ENCODE measurements at regions not wholly inside any gene's neighbourhood (a gene's known extent, or its start where the extent isn't known, plus 50 kb on each side); places are given as distances from the start of the nearest gene placed in this dataset.

GRCh38 chr9:105147110-105147871, 97.2 kb upstream of the SLC44A1 start:
- no peak for DNase-seq (ENCODE audit: low read depth)

DNA sequence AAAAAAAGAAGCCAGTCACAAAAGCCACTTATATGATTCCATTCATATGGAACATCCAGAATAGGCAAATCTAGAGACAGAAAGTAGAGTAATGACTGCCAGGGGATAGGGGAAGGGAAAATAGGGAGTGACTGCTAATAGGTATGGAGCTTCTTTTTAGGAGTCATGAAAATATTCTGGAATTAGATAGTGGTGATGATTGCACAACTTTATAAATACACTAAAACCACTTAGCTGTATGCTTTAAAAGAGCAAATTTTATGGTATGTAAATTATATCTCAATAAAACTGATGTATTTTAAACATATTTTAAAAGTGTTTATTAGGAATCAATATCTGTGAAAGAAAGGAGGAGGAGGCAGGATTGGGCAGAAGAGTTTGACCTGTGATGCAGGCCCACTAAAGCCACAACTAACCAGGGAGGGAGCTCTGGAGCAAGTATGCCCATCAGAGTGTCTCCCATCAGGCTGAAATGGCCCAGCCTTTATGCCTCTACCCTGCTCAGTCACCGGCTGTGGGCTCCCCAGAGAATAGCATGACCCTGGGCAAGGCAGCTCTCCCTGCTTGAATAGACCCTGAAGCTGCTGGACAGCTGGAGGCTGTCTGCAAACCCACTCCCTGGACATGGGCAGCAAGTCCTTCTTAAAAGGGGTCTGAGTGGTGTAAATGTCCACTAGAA, 96.0 kb upstream of the SLC44A1 start:
- DNase-seq (ENCODE audit: low read depth), result no peak

GRCh38 chr9:105150991-105151685, 93.3 kb upstream of the SLC44A1 start:
- no peak for DNase-seq (ENCODE audit: low read depth)

DNA sequence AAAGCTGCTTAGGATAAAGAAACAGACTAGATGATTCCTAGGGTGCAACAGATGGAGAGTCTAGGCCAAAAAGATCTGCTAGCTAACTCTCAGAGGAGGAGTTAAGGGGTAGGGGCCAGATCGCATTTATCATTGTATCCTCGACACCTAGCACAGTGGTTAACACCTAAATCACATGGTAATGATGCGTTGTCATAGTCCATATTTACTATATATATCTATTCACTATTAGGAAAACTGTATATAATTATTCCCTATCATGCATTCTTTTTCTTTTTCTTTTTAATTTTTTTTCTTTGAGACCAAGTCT, 92.8 kb upstream of the SLC44A1 start:
- no peak for DNase-seq (ENCODE audit: low read depth)

DNA sequence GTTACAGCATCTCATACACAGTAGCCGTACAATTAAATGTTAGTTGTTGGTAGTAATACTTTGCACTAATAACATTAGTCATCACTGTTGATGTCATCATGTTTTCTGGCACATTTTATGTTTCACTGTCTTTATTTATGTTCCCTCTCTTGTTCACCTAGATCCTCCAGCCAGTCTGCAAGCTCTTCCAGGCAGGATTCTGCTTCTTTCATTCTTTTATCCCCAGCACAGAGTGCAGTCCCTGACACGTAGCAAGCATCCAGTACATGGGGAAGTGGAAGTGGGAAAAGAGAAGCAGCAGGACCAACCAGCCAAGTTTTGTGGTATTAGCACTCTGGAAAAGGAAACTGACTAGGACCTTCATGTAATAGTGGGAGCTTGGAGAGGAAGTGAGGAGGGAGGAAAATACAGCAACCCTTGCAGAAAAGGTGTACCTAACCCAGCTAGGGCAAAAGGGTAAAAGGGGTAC, 89.7 kb upstream of the SLC44A1 start:
- DNase-seq (ENCODE audit: low read depth), result no peak

DNA sequence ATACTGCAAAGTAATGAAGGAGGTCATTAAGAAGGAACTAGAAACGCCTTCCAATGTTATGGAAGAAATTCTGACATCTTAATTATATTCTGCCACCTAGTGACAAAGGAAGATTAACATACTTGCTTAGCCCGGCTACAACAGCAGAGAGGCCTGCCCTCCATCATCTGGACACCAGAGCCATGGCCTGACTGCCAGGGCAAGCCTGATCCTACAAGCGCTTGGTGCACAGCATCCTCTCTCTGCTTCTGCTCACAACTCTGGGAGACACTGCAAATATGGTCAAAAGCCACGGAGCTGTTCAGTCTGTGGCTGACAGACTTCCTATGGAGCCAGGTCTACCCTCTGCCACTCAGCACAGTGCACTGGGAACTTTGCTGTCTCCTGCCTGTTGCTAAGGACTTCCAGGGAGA, 87.3 kb upstream of the SLC44A1 start:
- DNase-seq (ENCODE audit: low read depth), result no peak

DNA sequence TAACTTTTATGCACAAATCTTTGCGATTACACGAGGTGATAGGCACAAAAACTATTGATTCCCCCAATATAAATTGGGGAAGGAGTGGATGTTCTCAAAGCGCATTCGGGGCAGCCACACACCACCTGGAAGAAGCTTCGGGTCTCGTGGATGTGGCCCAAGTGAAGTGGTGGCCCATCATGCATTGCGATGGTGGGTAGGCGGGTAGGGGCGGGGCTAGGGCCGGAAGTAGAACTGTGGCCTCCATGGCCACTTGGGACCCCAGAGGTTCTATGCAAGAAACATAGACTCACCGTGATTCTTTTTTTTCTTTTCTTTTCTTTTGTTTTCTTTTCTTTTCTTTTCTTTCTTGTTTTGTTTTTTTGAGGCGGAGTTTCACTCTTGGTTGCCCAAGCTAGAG, 86.4 kb upstream of the SLC44A1 start:
- no peak for DNase-seq (ENCODE audit: low read depth)

- no peak for DNase-seq (ENCODE audit: low read depth)
Measured at GRCh38 chr9:105158898-105159297, 85.6 kb upstream of the SLC44A1 start.

- no peak for DNase-seq (ENCODE audit: low read depth)
Measured at GRCh38 chr9:105168870-105169319, 75.6 kb upstream of the SLC44A1 start.

GRCh38 chr9:105171076-105171475, 73.4 kb upstream of the SLC44A1 start:
- DNase-seq (ENCODE audit: low read depth), result no peak

DNA sequence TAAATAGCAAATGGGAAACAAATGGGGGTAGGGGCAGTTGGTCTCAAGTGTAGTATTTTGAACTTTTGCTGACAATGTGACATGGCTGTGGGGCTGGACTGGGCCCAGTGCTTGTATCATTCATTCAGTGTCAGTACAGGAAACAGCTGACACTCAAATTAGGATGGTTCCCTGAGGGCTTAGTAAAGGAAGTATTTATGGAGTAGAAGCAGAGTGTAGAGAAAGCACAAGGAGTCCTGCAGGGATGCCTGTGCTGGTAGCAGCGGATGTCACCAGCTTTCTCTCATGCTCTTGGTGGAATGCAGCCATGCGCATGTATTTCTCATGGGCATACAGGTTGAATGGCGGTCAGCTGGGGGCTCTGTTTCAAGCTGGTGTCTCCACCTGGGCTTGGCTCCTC, 72.9 kb upstream of the SLC44A1 start:
- no peak for DNase-seq (ENCODE audit: low read depth)

DNA sequence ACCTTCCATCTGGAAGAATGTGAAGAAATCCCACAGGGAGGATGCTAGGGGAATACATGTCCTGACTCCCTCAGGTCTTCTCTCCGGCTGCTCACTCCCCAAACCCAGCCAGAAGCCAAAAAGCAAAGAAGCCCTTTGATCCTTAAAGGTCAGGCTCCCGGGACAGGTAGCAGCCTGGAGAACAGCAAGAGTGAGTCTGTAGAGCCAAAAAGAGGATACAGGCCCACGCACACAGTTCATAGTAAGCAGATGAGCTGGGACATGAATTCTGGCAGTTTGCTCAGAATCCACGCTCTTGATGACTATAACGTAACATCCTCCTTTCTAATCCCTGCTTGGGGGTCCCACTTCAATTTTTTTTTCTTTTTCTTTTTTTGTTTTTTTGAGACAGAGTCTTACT, 72.0 kb upstream of the SLC44A1 start:
- no peak for DNase-seq (ENCODE audit: low read depth)

- no peak for DNase-seq (ENCODE audit: low read depth)
Measured at GRCh38 chr9:105173306-105173705, 71.1 kb upstream of the SLC44A1 start.

DNA sequence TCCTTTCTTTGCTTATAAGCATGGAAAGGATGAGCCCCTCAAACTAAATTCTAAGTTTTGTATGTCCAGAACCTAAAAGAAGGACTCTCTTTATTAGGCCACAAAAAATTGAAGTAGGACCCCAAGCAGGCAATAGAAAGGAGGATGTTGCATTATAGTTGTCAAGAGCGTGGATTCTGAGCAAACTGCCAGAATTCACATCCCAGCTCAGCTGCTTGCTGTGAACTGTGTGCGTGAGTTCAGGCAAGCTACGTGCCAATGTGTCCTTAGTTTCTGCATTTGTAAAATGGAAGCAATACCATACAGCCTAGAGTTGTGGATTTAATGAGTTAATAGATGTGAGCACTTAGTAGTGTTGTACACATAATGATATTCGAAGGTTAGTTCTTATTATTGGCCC, 70.6 kb upstream of the SLC44A1 start:
- no peak for DNase-seq (ENCODE audit: low read depth)

DNA sequence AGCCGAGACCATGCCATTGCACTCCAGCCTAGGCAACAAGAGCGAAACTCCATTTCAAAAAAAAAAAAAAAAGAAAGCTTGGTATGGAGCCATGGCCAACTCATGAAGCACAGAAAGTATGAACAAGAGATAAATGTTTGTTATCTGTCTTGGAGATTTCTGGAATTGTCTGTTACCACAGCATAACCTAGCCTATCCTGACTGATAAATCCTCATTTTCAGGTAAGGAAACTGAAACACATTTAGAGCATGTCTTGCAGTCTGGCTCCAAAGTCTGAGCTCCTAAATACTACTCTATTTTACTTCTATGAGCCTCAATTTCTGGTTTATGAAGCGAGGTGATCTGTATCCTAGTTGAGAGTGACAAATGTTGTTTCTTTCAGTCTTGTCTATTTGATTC, 68.3 kb upstream of the SLC44A1 start:
- no peak for DNase-seq (ENCODE audit: low read depth)

- DNase-seq (ENCODE audit: low read depth), result no peak
Measured at GRCh38 chr9:105178076-105178475, 66.4 kb upstream of the SLC44A1 start.

GRCh38 chr9:105187781-105188180, 56.7 kb upstream of the SLC44A1 start:
- DNase-seq (ENCODE audit: low read depth), result no peak

GRCh38 chr9:105188746-105189145, 55.7 kb upstream of the SLC44A1 start:
- no peak for DNase-seq (ENCODE audit: low read depth)

- no peak for DNase-seq (ENCODE audit: low read depth)
Measured at GRCh38 chr9:105191508-105192121, 52.8 kb upstream of the SLC44A1 start.

DNA sequence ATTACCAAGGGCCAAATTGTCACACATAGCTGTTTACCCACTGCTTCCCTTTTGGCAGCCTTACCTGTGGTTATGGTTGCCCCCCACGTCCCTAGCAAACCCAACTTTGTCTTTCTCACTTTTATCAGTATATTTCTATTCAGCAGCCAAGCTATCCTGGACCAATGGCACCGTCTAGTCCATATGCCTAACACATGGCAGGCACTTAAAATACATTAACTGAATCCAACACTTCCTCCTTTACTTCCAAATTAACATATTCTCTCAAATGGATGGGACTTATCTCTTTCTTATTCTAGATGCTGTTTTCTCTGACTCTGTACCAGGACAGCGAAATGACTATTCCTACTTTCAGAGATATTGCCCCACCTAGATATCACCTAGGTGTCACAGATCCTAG, 50.9 kb upstream of the SLC44A1 start:
- DNase-seq (ENCODE audit: low read depth), result no peak

DNA sequence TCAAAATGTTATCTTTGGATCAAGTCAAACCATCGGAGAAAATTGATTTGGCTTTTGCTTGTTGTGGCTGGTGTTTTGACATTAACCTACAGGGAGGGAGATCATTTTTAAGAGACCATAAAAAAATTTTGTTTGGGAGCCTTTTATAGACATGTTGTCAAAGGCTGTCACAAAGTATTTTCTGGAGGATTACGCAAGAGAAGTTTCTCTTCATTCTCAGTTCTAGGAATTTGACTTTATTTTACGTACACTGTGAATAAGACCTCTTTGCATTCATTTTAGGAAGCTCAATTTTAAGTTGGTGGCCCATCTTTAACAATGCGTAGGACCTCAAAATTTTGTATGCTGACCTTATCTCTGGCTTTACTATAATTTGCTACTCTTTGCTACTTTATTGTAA, 50.2 kb upstream of the SLC44A1 start:
- no peak for DNase-seq (ENCODE audit: low read depth)

Data from CMK (cell line).